C4-2B (cell line): ENCODE measurements at regions not wholly inside any gene's neighbourhood (a gene's known extent, or its start where the extent isn't known, plus 50 kb on each side); places are given as distances from the start of the nearest gene placed in this dataset.
A peak's percentile ranks its signal among the peaks of the same experiment; 100 is the strongest.

Source experiments
- H3K27ac ChIP-seq: fragments of 450-650 bp; 2 replicates; pipeline ENCODE4 v1.5.1; 2017
- ZFX ChIP-seq: fragments of 450-650 bp; IDR thresholded peaks from 2 replicates; pipeline ENCODE4 v1.6.1; 2017
- TF ChIP-seq, protein P1 (sequence below): fragments of 450-650 bp; conservative IDR thresholded peaks from 2 replicates; pipeline ENCODE4 v1.5.1; 2017; ENCODE audit warnings: mild to moderate bottlenecking

DNA sequence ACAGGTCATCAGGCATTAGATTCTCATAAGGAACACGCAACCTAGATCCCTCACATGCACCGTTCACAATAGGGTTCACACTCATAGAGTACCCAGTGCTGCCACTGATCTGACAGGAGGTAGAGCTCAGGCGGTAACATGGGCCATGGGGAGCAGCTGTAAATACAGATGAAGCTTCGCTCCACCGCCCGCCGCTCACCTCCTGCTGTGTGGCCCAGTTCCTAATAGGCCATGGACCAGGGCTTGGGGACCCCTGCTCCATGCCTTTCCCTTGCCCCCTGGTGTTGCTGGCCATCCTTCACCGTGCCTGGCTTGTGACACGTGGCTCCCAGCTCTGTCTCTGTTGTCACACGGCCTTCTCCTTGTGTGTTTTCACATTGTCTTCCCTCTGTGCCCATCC is 171.1 kb upstream of the JARID2 start:
- TF ChIP-seq ZFX: no peak
- TF ChIP-seq, protein P1, sequence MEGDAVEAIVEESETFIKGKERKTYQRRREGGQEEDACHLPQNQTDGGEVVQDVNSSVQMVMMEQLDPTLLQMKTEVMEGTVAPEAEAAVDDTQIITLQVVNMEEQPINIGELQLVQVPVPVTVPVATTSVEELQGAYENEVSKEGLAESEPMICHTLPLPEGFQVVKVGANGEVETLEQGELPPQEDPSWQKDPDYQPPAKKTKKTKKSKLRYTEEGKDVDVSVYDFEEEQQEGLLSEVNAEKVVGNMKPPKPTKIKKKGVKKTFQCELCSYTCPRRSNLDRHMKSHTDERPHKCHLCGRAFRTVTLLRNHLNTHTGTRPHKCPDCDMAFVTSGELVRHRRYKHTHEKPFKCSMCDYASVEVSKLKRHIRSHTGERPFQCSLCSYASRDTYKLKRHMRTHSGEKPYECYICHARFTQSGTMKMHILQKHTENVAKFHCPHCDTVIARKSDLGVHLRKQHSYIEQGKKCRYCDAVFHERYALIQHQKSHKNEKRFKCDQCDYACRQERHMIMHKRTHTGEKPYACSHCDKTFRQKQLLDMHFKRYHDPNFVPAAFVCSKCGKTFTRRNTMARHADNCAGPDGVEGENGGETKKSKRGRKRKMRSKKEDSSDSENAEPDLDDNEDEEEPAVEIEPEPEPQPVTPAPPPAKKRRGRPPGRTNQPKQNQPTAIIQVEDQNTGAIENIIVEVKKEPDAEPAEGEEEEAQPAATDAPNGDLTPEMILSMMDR: no peak

DNA sequence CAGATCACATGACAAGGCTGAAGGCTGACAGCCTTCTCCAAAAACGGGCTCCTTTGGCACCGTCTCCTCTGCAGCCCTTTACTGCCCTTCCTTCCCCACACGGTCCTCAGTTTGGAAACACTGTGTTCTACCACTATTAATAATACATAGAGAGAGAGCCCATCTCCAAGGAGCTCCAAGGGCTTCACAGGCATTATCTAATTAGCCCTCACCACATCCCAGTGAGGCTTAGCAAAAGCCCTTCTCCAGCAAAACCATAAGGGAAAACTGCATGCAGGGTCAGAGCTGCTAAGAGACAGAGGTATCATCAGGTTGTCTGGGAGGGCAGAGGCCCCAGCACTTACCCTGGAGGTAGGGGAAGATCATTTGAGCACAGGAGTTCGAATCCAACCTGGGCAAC is 169.3 kb upstream of the JARID2 start:
- H3K27ac ChIP-seq: no peak overlapping the region
- TF ChIP-seq ZFX: no peak
- TF ChIP-seq, protein P1: no peak

More for the DNA sequence above, 171.1 kb upstream of the JARID2 start:
- H3K27ac ChIP-seq: peak overlapping the region; percentile 76; the same call in 1 of the 2 replicates

DNA sequence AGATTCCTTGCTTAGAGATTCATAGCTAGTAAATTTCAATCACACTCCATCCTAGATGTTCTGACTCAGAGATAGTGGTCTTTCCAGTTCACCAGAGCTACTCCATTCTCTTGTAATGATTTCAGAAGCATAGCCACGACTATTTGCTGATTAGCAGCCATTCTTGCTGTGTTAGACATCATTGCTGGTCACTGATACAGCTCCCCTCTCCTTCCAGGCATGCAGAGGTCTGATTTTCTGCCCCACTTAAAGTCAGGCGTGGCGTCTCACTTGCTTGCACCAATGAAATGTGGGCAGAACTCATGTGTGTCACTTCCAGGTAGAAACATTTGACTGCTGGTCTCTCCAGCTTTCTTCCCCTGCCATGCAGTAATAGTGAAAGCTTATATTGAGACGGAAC is 168.9 kb upstream of the JARID2 start:
- no peak for TF ChIP-seq ZFX
- TF ChIP-seq, protein P1: no peak
- no peak overlapping the region for H3K27ac ChIP-seq

DNA sequence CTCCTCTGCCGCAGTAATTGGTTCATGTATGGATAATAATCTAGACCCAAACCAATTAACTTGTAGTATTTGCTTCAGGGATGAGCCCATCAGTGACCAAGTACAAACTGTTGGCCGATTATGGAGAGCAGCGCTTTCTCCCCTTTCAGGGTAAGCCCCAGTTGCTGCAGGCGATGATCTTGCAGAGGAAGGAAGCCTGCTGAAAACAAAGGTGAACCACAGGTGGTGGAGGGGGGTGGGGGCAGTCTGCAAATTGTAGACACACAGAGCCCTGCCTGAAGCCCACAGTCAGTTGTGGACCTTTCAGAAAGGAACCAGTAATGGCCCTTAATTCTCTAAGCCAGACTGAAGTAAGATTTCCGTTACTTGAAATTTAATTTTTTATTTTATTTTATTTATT is 167.9 kb upstream of the JARID2 start:
- no peak overlapping the region for H3K27ac ChIP-seq
- no peak for TF ChIP-seq ZFX
- TF ChIP-seq, protein P1: no peak

DNA sequence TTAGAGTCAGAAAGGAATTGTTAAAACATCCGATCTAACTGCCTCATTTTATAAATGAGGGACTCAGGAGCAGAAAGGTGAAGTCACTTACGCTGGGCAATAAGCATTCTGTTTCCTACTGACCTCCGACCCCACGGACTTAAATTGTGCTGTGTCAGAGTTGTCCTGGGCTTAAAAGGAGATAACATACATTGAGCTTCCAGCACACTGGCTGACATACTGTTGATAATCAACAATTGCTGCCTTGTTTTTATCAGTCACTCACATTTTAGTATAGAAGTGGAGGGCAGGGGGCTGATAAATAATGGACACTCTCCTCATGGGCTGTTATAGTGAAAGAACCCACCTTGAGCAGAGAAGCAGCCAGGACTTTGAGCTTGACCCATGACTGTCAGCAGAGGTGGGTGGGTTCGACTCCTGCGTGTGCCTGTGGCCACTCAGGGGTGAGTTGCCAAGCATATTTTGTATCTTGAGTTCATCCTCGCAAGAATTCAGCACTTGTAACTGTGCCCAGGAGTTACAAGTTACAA is 166.5 kb upstream of the JARID2 start:
- H3K27ac ChIP-seq: no peak overlapping the region
- TF ChIP-seq, protein P1: no peak
- TF ChIP-seq ZFX: no peak

DNA sequence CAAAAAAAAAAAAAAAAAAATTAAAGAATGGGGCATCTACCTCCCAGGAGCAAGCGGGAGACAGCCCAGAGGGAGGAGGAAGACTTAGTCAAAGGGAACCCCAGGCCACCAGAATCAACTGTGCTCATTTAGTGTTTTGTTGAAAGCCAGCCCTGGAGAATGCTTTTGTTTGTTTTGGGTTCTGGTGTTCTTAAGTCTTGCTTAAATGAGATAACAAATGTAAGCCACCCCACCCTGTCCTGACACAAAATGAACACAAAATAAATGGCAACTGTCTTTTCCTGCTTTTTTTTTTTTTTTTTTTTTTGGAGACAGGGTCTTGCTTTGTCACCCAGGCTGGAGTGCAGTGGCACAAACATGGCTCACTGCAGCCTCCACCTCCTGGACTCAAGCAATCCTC is 165.0 kb upstream of the JARID2 start:
- TF ChIP-seq, protein P1: no peak
- no peak for TF ChIP-seq ZFX
- H3K27ac ChIP-seq: no peak overlapping the region

DNA sequence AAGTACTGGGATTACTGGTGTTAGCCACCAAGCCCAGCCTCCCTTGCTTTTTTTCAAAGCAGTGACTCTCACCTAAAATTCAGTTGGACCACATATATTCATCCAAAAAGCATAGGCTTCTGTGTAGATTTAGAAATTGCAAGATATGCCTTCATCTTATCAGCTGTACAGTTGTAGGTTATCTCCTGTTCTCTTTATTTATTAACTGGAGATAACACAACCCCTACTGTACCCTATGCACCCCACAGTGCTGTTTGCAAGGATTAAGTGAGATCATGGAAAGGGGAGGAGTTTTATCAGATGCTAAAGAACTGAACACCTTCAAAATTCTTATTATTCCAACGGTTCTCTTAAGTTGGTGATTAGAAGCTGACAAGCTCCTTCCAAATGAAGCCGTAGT is 164.4 kb upstream of the JARID2 start:
- TF ChIP-seq ZFX: no peak
- TF ChIP-seq, protein P1: no peak
- H3K27ac ChIP-seq: no peak overlapping the region
